ENCODE measurements at regions not wholly inside any gene's neighbourhood (a gene's known extent, or its start where the extent isn't known, plus 50 kb on each side); places are given as distances from the start of the nearest gene placed in this dataset.

DNA sequence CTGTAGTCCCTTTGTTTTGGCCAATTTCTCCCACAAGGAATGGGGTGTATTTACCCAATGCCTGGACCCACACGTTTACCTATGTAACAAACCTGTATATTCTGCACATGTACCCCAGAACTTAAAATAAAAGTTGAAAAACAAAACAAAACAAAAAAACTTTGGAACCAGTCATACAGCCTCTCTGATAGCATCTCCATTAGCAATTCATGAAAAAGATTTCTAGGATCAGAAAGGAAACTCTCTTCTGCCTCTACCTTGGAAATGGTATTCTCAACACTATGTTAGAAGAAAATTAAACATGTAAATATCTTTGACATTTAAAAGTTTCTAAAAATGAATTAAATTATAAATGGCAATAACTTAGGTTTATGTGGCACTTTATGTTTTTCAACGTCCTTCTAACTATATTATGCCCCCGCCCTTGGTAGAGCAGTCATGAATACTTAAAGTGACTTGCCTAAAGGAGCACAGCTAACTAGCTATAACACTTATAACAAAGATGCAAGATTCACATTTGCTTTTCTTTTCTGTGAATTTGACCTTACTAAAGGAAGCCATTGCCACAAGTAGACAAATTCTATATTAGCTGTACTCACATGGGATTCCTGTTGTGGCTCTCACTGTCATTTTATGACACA lies 147.5 kb upstream of the FKBP1C start:
- TF ChIP-seq CTCF (IDR thresholded peaks at IDR 0.05): no peak
- DNase-seq: no peak
- Mint-ChIP-seq H3K4me3 (no peak overlapping the region), H3K36me3 (ENCODE audit: low read depth) (no peaks in the 10 kb centered on the region), H3K27ac (no peak overlapping the region), H3K4me1 (ENCODE audit: low read depth) (no peaks in the 10 kb centered on the region), H3K27me3 (ENCODE audit: insufficient read depth) (no peaks in the 10 kb centered on the region), H3K9me3 (peaks cover 21% of the 10 kb centered on the region)

DNA sequence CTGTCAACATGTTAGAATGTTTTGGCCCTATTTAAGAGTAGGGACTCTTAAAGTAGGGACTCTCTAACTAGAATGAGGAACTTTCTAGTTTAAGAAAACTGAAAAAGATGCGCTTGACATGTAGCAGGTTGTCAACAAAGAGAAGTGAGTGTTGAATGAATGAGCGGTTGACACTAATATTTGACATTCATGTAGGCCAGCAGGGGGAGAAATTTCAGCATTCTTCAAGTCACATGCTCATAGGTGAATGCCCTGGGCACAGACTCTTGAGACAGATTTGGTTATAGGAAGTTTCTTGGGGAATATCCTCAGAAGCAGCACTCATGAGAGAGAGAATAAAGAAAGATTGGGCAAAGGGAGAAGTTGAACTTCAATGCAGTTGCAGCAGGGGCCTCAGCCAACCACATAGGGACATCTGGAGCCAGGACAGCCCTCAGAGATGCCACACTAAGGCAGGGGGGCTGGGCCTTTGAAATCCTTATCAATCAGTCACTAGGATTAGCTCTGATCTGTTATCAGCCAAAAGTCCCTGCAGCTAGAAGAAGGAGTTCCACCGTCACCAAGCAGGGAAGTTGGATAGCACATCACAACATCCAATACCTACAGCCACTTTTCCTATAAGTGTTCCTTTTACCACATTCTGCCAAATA lies 145.1 kb upstream of the FKBP1C start:
- Mint-ChIP-seq H3K4me3 (no peak overlapping the region), H3K4me1 (ENCODE audit: low read depth) (no peaks in the 10 kb centered on the region), H3K36me3 (ENCODE audit: low read depth) (no peaks in the 10 kb centered on the region)

DNA sequence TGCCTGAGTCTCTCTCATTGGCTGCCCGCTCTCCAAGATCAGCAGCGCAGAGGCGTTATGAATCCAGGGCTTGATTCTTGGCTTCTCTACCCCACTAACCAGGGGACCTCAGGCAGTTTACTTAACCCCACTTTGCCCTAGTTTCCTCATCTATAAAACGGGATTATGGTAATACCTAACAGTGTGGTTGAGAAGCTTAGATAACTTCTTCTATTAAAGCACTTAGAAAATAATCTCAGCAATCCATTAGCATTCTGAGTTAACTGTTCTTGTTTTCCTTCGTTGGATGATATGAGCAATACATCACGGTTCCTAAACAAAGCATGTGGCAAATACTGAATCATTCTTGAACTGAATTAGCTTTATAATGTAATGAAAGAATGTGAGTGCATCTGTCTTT lies 116.3 kb upstream of the FKBP1C start:
- Mint-ChIP-seq H3K27ac (no peak overlapping the region), H3K36me3 (ENCODE audit: low read depth) (no peaks in the 10 kb centered on the region), H3K27me3 (ENCODE audit: insufficient read depth) (no peaks in the 10 kb centered on the region), H3K4me1 (ENCODE audit: low read depth) (no peaks in the 10 kb centered on the region), H3K4me3 (no peak overlapping the region), H3K9me3 (peaks cover 22% of the 10 kb centered on the region)
- no peak for DNase-seq
- no peak for TF ChIP-seq CTCF (IDR thresholded peaks at IDR 0.05)

More for the DNA sequence above, 145.1 kb upstream of the FKBP1C start:
- no peak for DNase-seq
- peak; percentile 13; the same call in 1 of the 2 replicates for TF ChIP-seq CTCF (IDR thresholded peaks at IDR 0.05)
- no peak overlapping the region for H3K27ac Mint-ChIP-seq
- no peaks in the 10 kb centered on the region for H3K27me3 Mint-ChIP-seq (ENCODE audit: insufficient read depth)
- H3K9me3 Mint-ChIP-seq: peaks cover 23% of the 10 kb centered on the region

DNA sequence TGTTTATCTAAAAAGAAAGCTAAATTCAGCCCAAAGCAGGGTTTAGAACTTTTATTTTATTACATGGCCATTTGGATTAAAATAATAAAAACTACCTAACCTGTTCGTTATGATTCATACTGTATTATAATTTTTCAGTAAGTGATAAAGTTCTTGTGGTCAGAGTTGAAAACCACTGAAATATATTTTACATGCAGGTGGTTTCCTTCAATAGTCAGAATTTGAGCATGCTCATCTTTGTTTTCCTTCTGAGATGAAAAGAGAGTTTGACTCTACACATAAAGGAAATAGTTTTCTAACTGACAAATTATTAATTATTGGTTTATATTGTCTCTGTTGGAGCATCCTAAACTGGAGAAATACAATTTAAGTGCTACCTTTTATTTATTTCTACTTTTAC lies 114.0 kb upstream of the FKBP1C start:
- Mint-ChIP-seq H3K27ac (no peak overlapping the region), H3K27me3 (ENCODE audit: insufficient read depth) (no peaks in the 10 kb centered on the region), H3K4me3 (no peak overlapping the region), H3K36me3 (ENCODE audit: low read depth) (no peaks in the 10 kb centered on the region), H3K4me1 (ENCODE audit: low read depth) (no peaks in the 10 kb centered on the region), H3K9me3 (peaks cover 18% of the 10 kb centered on the region)
- no peak for DNase-seq
- TF ChIP-seq CTCF (IDR thresholded peaks at IDR 0.05): no peak

DNA sequence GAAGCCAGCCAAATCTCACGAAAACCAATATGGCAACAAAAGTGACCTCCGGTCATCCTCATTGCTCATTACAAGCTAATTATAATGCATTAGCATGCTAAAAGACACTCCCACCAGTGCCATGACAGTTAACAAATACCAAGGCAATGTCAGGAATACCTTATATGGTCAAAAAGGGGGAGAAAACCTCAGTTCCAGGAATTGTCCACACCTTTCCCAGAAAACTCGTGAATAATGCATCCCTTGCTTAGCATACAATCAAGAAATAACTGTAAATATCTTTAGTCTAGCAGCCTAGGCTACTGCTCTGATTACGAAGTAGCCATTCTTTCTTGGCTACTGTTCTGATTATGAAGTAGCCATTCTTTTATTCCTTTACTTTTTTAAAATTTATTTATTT lies 112.5 kb upstream of the FKBP1C start:
- no peak overlapping the region for H3K4me3 Mint-ChIP-seq
- DNase-seq: no peak
- H3K27me3 Mint-ChIP-seq (ENCODE audit: insufficient read depth): no peaks in the 10 kb centered on the region
- no peak overlapping the region for H3K27ac Mint-ChIP-seq
- no peaks in the 10 kb centered on the region for H3K4me1 Mint-ChIP-seq (ENCODE audit: low read depth)
- no peaks in the 10 kb centered on the region for H3K36me3 Mint-ChIP-seq (ENCODE audit: low read depth)
- TF ChIP-seq CTCF (IDR thresholded peaks at IDR 0.05): no peak
- peaks cover 18% of the 10 kb centered on the region for H3K9me3 Mint-ChIP-seq

Data from HFFc6 (cell line).